CD14-positive monocyte (primary cell): ENCODE measurements at regions not wholly inside any gene's neighbourhood (a gene's known extent, or its start where the extent isn't known, plus 50 kb on each side); places are given as distances from the start of the nearest gene placed in this dataset.

ENCODE experiments used
- DNase-seq, 3 donors: peaks; one replicate each; pipeline ENCODE4 v3.0.0-alpha.2; 2011 to 2022
- H2AFZ ChIP-seq: 2 replicates; pipeline ENCODE4 v1.6.0; 2012; ENCODE audit warnings: mild to moderate bottlenecking, low read depth, low read length, inconsistent platforms; ENCODE audit not compliant: insufficient read depth, poor library complexity, severe bottlenecking
- H3K27ac ChIP-seq, 2 donors: 1 replicate in 1 of 2; 2 replicates in 1 of 2; pipeline ENCODE4 v1.5.1; 2012 to 2013; ENCODE audit warnings: low read length in 2 of 2, control low read depth in 1 of 2, inconsistent platforms in 1 of 2, low read depth in 1 of 2, mild to moderate bottlenecking in 1 of 2
- H3K27me3 ChIP-seq, 2 donors: one replicate each; pipeline versions ENCODE4 v1.6.0 to v1.6.1; 2011 to 2013; ENCODE audit warnings: low read length in 2 of 2; ENCODE audit not compliant: control insufficient read depth in 2 of 2, insufficient read depth in 2 of 2
- H3K36me3 ChIP-seq, 2 donors: replicated peaks in 1 of 2; 1 replicate in 1 of 2; 2 replicates in 1 of 2; pipeline versions ENCODE4 v1.5.1 to v1.6.1; 2012 to 2013; ENCODE audit warnings: low read length in 2 of 2, control low read depth in 1 of 2, inconsistent platforms in 1 of 2, mild to moderate bottlenecking in 1 of 2; ENCODE audit not compliant: insufficient read depth in 2 of 2, control insufficient read depth in 1 of 2
- H3K4me1 ChIP-seq, 2 donors: 1 replicate in 1 of 2; 2 replicates in 1 of 2; pipeline versions ENCODE4 v1.5.1 to v1.6.1; 2012 to 2013; ENCODE audit warnings: low read length in 2 of 2, control low read depth in 1 of 2, inconsistent platforms in 1 of 2, mild to moderate bottlenecking in 1 of 2, moderate library complexity in 1 of 2; ENCODE audit not compliant: insufficient read depth in 2 of 2, control insufficient read depth in 1 of 2
- H3K4me2 ChIP-seq: replicated peaks from 2 replicates; pipeline ENCODE3; 2012; ENCODE audit warnings: low read length, moderate library complexity, mild to moderate bottlenecking; ENCODE audit not compliant: poor library complexity, severe bottlenecking; ENCODE audit errors: extremely low read depth
- H3K4me3 ChIP-seq, 3 experiments: fragments of 200-600 bp in 1 of 3; sonication (generic) in 1 of 3; replicated peaks in 1 of 3; 1 replicate in 2 of 3; 2 replicates in 1 of 3; pipeline ENCODE4 v1.5.1; 2011 to 2013; ENCODE audit warnings: low read length in 3 of 3, mild to moderate bottlenecking in 3 of 3, control low read depth in 2 of 3, low read depth in 2 of 3, inconsistent platforms in 1 of 3, moderate library complexity in 1 of 3
- H3K79me2 ChIP-seq: 2 replicates; pipeline ENCODE4 v1.6.0; 2012; ENCODE audit warnings: mild to moderate bottlenecking, control low read depth, inconsistent platforms, low read length, moderate library complexity; ENCODE audit not compliant: insufficient read depth
- H3K9ac ChIP-seq: 2 replicates; pipeline ENCODE4 v1.6.0; 2017; ENCODE audit warnings: low read length, mild to moderate bottlenecking; ENCODE audit not compliant: insufficient read depth, poor library complexity, severe bottlenecking
- H3K9me3 ChIP-seq, 2 donors: replicated peaks in 1 of 2; 1 replicate in 1 of 2; 2 replicates in 1 of 2; pipeline versions ENCODE4 v1.5.1 to v1.6.1; 2012 to 2013; ENCODE audit warnings: low read length in 2 of 2, control low read depth in 1 of 2; ENCODE audit not compliant: control insufficient read depth in 1 of 2, insufficient read depth in 1 of 2
- H4K20me1 ChIP-seq: 2 replicates; pipeline ENCODE4 v1.6.0; 2012; ENCODE audit warnings: mild to moderate bottlenecking, low read length, control low read depth, moderate library complexity; ENCODE audit not compliant: insufficient read depth
- H3K27ac Mint-ChIP-seq, 7 donors: one replicate each; pipeline ENCODE4 v1.8.0; 2020; ENCODE audit warnings: mild to moderate bottlenecking in 7 of 7, mixed read lengths in 7 of 7, moderate library complexity in 6 of 7, inconsistent platforms in 2 of 7
- H3K27me3 Mint-ChIP-seq, 3 donors: one replicate each; pipeline ENCODE4 v1.8.0; 2021 to 2022; ENCODE audit warnings: low read depth in 3 of 3, mild to moderate bottlenecking in 3 of 3, mixed read lengths in 3 of 3, moderate library complexity in 3 of 3, inconsistent platforms in 1 of 3
- H3K36me3 Mint-ChIP-seq, 2 donors: one replicate each; pipeline ENCODE4 v1.8.0; 2020; ENCODE audit warnings: mixed read lengths in 2 of 2, inconsistent platforms in 1 of 2, mild to moderate bottlenecking in 1 of 2
- H3K4me1 Mint-ChIP-seq: one replicate; pipeline ENCODE4 v1.8.0; 2020; ENCODE audit warnings: mild to moderate bottlenecking, mixed read lengths
- H3K4me3 Mint-ChIP-seq, 2 donors: one replicate each; pipeline ENCODE4 v1.8.0; 2020; ENCODE audit warnings: mild to moderate bottlenecking in 2 of 2, mixed read lengths in 2 of 2, moderate library complexity in 1 of 2
- H3K9me3 Mint-ChIP-seq, 7 donors: one replicate each; pipeline ENCODE4 v1.8.0; 2020 to 2022; ENCODE audit warnings: mixed read lengths in 7 of 7, mild to moderate bottlenecking in 6 of 7, moderate library complexity in 6 of 7, inconsistent platforms in 2 of 7
- WGBS: methylation state at CpG from one replicate; pipeline ENCODE4 v1.1.5; 2013; ENCODE audit warnings: missing lambda C conversion rate; ENCODE audit not compliant: insufficient coverage; 5-methylcytosine and 5-hydroxymethylcytosine counted together
- intact Hi-C, 2 donors: fragments of 100-400 bp; cut with micrococcal nuclease; formaldehyde crosslinking; loops; one replicate each; pipeline versions ENCODE4 v1.15.0 to v1.15.1; 2023
- TF ChIP-seq, protein P1 (sequence below): fragments of 200-600 bp; IDR thresholded peaks from one replicate; pipeline ENCODE4 v1.8.0; 2022; ENCODE audit warnings: antibody characterized with exemption, mild to moderate bottlenecking

DNA sequence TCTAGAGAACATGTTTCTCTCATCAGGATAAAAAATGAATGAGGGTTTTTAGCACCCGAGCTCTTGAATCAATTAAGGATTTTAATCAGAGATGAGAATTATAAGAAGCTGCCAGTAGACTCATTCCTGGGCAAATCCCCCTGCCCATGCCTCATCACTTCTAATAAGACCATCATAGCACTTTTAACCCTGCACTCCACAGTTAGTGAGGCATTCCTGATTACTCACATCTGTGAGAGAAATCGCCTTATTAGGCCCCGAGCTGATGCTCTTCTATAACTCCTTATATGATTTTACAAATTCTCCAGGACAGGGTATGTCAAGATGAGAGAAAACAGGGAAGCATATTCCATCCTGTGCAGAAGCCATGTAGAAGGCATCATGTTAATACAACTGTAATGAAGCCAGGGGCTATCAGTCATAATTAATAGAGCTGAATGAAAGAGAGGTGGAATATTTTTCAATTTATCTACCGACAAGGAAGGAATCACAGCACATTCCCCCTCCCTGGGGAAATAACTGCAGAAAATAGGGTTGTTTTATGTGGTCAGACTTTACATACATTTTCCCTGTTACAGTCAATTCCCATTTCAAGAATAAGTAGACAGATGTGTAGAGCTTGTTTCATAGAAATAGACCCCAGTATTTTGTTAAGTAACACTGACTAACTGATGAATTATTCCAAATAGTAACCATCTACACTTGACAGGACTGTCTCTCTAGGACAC is 272.7 kb downstream of the HHIPL2 start:
- peaks cover 5% of the 10 kb centered on the region for H3K4me1 Mint-ChIP-seq
- TF ChIP-seq, protein P1, sequence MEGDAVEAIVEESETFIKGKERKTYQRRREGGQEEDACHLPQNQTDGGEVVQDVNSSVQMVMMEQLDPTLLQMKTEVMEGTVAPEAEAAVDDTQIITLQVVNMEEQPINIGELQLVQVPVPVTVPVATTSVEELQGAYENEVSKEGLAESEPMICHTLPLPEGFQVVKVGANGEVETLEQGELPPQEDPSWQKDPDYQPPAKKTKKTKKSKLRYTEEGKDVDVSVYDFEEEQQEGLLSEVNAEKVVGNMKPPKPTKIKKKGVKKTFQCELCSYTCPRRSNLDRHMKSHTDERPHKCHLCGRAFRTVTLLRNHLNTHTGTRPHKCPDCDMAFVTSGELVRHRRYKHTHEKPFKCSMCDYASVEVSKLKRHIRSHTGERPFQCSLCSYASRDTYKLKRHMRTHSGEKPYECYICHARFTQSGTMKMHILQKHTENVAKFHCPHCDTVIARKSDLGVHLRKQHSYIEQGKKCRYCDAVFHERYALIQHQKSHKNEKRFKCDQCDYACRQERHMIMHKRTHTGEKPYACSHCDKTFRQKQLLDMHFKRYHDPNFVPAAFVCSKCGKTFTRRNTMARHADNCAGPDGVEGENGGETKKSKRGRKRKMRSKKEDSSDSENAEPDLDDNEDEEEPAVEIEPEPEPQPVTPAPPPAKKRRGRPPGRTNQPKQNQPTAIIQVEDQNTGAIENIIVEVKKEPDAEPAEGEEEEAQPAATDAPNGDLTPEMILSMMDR, result no peak
- intact Hi-C loops, result no loop called here

DNA sequence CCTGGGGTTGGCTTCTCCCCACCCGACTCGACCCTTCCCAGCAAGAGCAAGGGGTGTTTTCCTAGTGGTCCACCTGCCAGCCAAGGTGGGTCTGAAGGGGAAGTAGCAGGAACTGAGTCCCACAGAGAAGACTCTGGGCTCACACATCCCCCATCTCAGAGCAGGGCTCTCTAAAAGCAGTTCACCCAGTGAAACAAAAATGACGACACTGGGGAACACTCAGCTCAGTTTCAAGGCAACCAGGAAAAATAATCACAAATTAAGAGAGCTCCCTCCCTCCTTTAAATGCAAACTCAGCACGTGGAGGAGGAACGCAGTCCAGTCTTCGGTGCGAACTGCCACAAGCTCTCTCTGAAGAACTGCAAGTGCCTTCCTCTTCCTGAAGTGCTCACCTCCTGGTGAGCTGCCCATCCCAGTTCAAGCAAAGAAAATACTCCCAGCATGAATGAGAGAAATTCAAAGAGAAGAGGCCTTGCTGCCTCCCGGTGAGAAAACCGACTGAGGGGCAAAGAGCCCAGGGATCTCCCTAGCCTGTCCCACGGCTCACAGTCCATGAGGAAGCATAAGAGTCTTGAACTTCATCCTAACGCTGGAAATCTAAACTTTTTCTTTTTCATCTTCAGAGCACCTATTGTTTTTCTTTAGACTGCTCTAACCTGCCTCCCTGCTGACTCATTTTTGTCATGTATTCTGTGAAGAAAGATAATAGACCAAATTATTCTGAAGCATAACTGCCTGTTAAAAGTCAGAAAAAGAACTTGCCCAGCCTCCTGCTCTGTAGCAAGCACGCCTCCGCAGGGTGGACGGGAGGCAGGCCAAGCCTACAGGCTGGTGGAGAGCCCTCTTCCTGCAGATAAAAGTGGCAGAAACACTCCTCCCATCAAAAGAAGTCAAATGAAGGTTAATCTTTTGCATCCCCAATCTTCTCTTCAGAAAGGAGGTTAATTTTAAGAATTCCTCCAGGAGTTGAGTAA is 281.4 kb downstream of the HHIPL2 start:
- H3K27me3 Mint-ChIP-seq, result peaks cover 0 to 3% (median 3%) of the 10 kb centered on the region in 3 donors
- Histone ChIP-seq H3K9me3 (no peaks in the 10 kb centered on the region), H4K20me1 (no peaks in the 10 kb centered on the region), H3K79me2 (no peaks in the 10 kb centered on the region), H3K4me3 (no peak overlapping the region), H3K9ac (no peak overlapping the region), H3K4me1 (no peaks in the 10 kb centered on the region), H3K27me3 (no peaks in the 10 kb centered on the region), H3K4me2 (no peak overlapping the region), H3K36me3 (no peaks in the 10 kb centered on the region), H2AFZ (no peak overlapping the region), H3K27ac (no peak overlapping the region)
- DNase-seq, result no peak
- no peaks in the 10 kb centered on the region for H3K36me3 Mint-ChIP-seq
- H3K4me1 Mint-ChIP-seq, result no peaks in the 10 kb centered on the region
- TF ChIP-seq, protein P1, result no peak
- H3K9me3 Mint-ChIP-seq, result no peaks in the 10 kb centered on the region
- 33% methylated on average over 10 of the region's 14 CpGs for WGBS
- H3K4me3 Mint-ChIP-seq, result no peak overlapping the region
- H3K27ac Mint-ChIP-seq, result peak overlapping the region in 1 of 7 donors; percentile 8
- intact Hi-C loops, result no loop called here

More for the DNA sequence above, 272.7 kb downstream of the HHIPL2 start:
- Histone ChIP-seq H3K4me1 (no peaks in the 10 kb centered on the region), H3K4me3 (no peak overlapping the region), H3K27me3 (no peaks in the 10 kb centered on the region), H3K9ac (no peak overlapping the region), H3K9me3 (no peaks in the 10 kb centered on the region), H3K79me2 (no peaks in the 10 kb centered on the region), H2AFZ (no peak overlapping the region), H3K4me2 (no peak overlapping the region), H4K20me1 (no peaks in the 10 kb centered on the region), H3K27ac (no peak overlapping the region), H3K36me3 (no peaks in the 10 kb centered on the region)
- Mint-ChIP-seq H3K27me3 (peaks cover 0 to 2% (median 0%) of the 10 kb centered on the region in 3 donors), H3K4me3 (no peak overlapping the region), H3K27ac (no peak overlapping the region), H3K9me3 (peaks cover 0 to 3% (median 0%) of the 10 kb centered on the region in 7 donors), H3K36me3 (no peaks in the 10 kb centered on the region)
- no CpG with 5 or more reads among the region's 4 CpGs for WGBS
- DNase-seq, result no peak
